ENCODE measurements at regions not wholly inside any gene's neighbourhood (a gene's known extent, or its start where the extent isn't known, plus 50 kb on each side); places are given as distances from the start of the nearest gene placed in this dataset.

DNA sequence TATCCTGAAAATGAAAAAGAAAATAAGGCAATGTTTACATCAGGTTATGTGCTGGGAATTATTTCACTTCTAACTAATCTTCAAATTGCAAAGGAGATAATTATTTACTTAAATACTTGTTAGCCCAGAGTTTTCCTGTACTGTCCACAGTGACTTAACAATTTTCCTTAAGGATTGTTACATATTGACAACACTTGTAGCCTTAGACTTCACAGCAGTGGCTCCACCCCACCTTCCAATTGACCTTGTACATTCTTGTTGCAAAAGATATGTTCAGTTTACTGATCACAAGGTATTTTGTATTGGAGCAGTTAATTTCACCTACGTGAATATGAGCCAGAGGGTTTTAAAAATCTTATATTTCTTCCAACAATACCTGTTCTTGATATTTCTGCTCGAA is 376.9 kb downstream of the CNTN6 start:
- Mint-ChIP-seq H3K4me3 (no peak overlapping the region), H3K27ac (ENCODE audit: unreplicated experiment) (no peak overlapping the region), H3K36me3 (ENCODE audit: low read depth) (no peaks in the 10 kb centered on the region), H3K9me3 (no peaks in the 10 kb centered on the region), H3K27me3 (ENCODE audit: low read depth) (no peaks in the 10 kb centered on the region), H3K4me1 (no peaks in the 10 kb centered on the region)
- DNase-seq (ENCODE audit: low read depth, low spot score): no peak
- TF ChIP-seq, protein P1, sequence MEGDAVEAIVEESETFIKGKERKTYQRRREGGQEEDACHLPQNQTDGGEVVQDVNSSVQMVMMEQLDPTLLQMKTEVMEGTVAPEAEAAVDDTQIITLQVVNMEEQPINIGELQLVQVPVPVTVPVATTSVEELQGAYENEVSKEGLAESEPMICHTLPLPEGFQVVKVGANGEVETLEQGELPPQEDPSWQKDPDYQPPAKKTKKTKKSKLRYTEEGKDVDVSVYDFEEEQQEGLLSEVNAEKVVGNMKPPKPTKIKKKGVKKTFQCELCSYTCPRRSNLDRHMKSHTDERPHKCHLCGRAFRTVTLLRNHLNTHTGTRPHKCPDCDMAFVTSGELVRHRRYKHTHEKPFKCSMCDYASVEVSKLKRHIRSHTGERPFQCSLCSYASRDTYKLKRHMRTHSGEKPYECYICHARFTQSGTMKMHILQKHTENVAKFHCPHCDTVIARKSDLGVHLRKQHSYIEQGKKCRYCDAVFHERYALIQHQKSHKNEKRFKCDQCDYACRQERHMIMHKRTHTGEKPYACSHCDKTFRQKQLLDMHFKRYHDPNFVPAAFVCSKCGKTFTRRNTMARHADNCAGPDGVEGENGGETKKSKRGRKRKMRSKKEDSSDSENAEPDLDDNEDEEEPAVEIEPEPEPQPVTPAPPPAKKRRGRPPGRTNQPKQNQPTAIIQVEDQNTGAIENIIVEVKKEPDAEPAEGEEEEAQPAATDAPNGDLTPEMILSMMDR (conservative IDR thresholded peaks at IDR 0.05): no peak

DNA sequence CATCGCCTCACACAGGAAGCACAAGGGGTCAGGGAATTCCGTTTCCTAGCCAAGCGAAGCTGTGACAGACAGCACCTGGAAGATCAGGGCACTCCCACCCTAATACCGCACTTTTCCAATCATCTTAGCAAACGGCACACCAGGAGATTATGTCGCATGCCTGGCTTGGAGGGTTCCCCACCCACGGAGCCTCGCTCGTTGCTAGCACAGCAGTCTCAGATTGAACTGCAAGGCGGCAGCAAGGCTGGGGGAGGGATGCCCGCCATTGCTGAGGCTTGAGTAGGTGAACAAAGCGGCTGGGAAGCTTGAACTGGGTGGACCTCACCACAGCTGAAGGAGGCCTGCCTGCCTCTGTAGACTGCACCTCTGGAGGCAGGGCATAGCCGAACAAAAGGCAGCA is 384.8 kb downstream of the CNTN6 start:
- H3K27ac Mint-ChIP-seq (ENCODE audit: unreplicated experiment): no peak overlapping the region
- DNase-seq (ENCODE audit: low read depth, low spot score): no peak
- TF ChIP-seq, protein P1 (conservative IDR thresholded peaks at IDR 0.05): no peak
- H3K4me3 Mint-ChIP-seq: no peak overlapping the region
- H3K27me3 Mint-ChIP-seq (ENCODE audit: low read depth): no peaks in the 10 kb centered on the region
- peaks cover 9% of the 10 kb centered on the region for H3K36me3 Mint-ChIP-seq (ENCODE audit: low read depth)
- peaks cover 6% of the 10 kb centered on the region for H3K9me3 Mint-ChIP-seq
- no peaks in the 10 kb centered on the region for H3K4me1 Mint-ChIP-seq

DNA sequence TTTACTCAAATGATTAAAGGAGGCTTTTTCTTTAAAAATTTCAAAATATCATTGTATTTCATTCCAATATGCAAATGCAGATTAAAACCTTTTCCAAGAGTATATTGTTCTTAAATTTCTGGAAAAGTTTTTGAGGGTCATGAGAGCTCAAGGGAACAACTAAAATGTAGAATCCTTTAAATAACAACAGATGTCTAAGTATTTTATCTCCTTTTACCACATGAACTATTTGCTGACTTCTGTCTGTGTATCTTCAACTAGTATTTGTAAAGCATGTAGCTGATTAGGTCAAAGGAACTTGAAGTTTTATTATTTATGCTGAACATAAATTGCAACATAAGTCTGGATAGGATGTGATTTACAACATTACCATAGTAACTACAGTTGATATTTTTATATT is 402.6 kb downstream of the CNTN6 start:
- Mint-ChIP-seq H3K9me3 (peaks cover 3% of the 10 kb centered on the region), H3K27me3 (ENCODE audit: low read depth) (no peaks in the 10 kb centered on the region), H3K27ac (ENCODE audit: unreplicated experiment) (no peak overlapping the region)

DNA sequence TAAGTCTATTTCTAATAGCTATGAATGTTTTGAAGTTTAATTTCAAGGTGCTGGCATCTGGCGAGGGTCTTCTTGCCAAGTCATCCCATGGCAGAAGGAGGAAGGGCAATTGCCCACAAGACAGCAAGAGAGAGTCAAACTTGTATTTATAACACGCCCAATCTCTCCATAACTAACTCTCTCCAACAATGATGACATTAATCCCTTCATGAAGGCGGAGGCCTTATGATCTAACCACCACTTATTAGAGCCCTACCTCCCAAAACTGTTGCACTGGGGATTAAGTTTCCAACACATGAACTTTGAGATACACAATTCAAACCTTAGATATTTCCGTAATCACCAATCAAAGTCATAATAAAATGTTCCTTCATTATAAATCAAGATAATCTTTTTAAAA is 406.9 kb downstream of the CNTN6 start:
- TF ChIP-seq, protein P1 (conservative IDR thresholded peaks at IDR 0.05): no peak
- Mint-ChIP-seq H3K27ac (ENCODE audit: unreplicated experiment) (no peak overlapping the region), H3K9me3 (no peaks in the 10 kb centered on the region), H3K27me3 (ENCODE audit: low read depth) (peaks cover 2% of the 10 kb centered on the region), H3K4me3 (no peak overlapping the region), H3K36me3 (ENCODE audit: low read depth) (no peaks in the 10 kb centered on the region), H3K4me1 (no peaks in the 10 kb centered on the region)
- DNase-seq (ENCODE audit: low read depth, low spot score): no peak

More for the DNA sequence above, 402.6 kb downstream of the CNTN6 start:
- Mint-ChIP-seq H3K4me1 (no peaks in the 10 kb centered on the region), H3K4me3 (no peak overlapping the region), H3K36me3 (ENCODE audit: low read depth) (no peaks in the 10 kb centered on the region)
- TF ChIP-seq, protein P1 (conservative IDR thresholded peaks at IDR 0.05): no peak
- no peak for DNase-seq (ENCODE audit: low read depth, low spot score)

DNA sequence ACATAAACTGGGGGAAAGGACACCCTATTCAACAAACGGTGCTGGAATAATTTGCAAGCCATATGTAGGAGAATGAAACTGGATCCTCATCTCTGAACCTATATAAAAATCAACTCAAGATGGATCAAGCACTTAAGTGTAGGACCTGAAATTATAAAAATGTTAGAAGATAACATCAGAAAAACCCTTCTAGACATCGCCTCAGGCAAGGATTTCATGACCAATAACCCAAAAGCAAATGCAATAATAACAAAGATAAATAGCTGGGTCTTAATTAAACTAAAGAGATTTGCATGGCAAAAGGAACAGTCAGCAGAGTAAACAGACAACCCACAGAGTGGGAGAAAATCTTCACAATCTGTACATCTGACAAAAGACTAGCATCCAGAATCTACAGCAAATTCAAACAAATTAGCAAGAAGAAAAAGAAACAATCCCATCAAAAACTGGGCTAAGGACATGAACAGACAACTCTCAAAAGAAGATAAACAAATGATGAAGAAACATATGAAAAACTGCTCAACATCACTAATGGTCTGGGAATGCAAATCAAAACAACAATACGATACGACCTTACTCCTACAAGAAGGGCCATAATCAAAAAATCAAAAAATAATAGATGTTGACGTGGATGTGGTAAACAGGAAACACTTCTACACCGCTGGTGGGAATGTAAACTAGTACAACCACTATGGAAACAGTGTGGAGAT is 408.7 kb downstream of the CNTN6 start:
- TF ChIP-seq, protein P1 (conservative IDR thresholded peaks at IDR 0.05): no peak
- Mint-ChIP-seq H3K4me3 (no peak overlapping the region), H3K36me3 (ENCODE audit: low read depth) (no peaks in the 10 kb centered on the region), H3K27me3 (ENCODE audit: low read depth) (peaks cover 2% of the 10 kb centered on the region), H3K9me3 (no peaks in the 10 kb centered on the region), H3K27ac (ENCODE audit: unreplicated experiment) (no peak overlapping the region), H3K4me1 (no peaks in the 10 kb centered on the region)
- no peak for DNase-seq (ENCODE audit: low read depth, low spot score)

All from neural crest cell (in vitro differentiated cells).